Suppressor macrophage (primary cell): ENCODE measurements at regions not wholly inside any gene's neighbourhood (a gene's known extent, or its start where the extent isn't known, plus 50 kb on each side); places are given as distances from the start of the nearest gene placed in this dataset.
A peak's percentile ranks its signal among the peaks of the same experiment; 100 is the strongest.
"Not testable (repeated sequence)": the region's sequence is repeated elsewhere in the genome, so short reads cannot be mapped to it uniquely, and the experiment has no call there.

Experiments
- DNase-seq, 4 experiments: peaks; one replicate each; pipeline ENCODE4 v3.0.0-alpha.2; 2020 to 2022

DNA sequence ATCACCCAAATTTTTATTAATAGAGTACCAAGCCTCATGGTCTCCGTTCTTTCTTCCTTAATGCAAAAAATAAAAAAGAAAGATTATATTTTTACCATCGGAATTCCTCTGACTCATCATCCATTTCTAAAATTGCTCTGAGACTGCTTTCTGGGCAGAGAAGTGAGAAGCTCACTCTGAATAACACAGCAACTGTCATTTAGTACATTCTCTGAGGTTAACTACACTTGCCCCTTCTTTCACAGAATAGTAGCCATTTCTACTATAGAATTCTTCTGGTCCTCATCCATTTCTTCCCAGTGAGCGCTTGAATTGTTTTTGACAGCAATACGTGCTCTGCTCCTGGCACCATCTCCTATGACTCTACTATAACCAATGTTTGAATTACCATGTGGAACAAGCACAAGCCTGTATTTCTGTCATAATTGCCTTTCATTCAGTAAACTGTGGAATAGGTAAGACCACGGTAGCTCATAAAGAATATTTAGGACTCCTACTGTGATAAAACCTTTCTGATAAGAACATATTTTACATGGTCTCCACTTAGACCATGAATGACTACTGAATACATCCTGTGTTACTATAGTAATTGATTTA, 435.5 kb upstream of the NRSN1 start:
- DNase-seq, result no peak

DNA sequence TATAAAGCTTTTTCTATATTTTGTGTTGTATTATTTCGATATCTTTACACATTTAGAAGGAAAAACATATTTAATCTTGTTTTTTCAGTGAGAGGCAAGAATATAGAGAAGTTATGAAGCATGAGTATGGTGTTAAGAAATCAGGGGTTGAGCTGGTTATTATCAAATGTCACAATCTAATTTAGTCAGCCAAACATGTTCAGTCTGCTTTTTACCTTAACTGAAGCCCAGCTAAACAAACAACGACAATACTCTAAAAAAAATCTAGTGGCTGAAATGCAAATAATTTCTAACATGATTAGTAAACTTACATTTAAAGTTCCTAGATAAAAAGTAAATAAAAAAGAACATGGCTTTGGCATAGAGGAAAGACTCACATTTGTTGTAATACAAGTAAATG, 433.8 kb upstream of the NRSN1 start:
- DNase-seq, result no peak

DNA sequence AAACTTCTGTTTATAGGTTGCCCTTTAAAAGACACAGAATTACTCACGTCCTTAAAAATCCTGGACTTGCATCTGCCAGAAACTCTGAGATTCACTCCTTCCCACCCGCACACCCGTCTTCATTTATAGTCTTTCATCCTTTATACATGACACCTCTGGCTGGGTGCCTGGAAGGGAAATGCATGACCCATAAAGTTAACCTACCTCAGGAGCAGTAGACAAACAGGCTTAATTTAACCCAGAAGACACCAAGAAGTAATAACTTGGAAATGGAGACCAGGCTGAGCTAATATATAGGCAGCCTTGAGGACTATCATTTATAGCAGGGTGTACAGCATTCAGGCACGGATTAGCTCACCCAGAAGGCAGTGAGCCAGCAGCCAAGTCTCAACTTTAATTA, 429.0 kb upstream of the NRSN1 start:
- no peak for DNase-seq

DNA sequence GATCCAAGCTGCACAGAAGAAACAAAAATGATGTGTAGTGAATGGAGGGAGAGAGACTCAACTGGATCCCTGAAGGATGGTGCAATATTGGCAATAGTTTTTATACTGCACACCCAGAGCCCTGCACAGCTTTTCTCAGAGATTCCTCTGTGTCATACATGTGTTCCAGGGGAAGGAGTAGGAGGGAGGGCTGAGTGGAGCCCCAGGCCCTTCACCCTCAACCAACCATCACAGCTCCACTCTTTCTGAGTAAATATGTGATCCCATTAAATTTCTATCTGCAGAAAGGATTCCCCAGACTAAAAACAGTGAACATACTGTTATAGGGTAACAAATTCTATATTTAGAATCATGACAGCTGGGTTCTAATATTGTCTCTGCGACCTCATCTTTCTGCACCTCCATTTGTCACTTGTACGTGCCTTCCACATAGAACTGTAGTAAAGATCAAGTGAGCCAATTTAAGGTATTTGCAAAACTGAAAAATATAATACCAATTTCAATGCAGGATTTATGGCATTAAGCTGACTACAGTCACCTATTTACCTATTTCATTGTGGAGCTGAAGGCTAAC, 421.4 kb upstream of the NRSN1 start:
- DNase-seq, result no peak

DNA sequence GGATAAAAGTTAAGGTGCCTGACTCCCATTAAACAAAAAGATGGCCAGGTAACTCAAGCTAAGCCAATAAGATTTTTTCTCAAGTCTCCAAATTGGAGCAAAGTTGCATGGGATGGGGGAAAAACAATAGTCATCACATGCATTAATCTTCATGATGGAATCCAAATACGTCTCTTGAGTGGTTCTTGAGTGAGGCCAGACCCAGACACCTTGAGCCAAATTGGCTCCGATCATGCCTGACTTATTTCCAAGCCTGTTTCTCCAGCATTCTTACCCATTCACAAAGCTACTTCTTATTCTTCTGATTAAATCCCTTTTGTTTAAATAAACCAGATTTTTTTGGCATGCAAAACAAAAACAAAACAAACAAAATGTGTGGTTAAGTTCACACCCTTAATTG, 420.3 kb upstream of the NRSN1 start:
- no peak for DNase-seq

DNA sequence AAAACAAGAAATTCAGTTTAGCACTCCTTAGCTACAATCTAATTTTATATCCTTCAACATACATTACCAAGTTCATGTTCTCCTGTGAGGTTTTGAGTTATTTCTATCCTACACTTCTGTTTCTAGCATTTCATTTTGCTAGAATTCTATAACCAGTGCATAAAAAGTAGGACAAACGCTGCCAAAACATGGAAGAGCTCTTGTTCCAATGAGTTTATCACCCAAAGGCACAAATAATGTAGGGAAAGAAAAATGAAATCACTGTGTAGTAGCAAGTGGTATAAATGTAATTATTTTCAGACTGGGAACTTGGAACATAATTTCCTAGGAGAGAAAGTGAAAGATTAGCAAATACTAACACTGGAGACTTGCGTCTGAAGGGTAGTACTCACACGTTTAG, 413.3 kb upstream of the NRSN1 start:
- DNase-seq, result no peak

DNA sequence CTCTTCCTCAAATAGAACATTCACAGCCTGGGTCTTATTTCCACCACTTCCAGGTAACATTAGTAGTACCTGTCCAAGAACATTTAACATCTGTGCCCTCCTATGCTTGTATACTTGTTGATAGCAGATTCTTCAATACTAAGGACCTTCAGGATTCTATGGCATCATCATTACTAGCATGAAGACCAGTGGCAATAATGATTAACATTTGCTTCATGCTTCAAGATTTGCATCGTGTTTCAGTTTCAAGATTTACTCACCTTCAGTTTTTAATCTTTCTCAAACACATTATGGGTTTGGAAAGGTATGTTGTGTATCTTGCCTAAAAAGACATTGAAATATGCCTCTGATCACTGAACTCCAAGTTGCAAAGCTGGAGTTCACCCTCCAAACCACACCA, 412.8 kb upstream of the NRSN1 start:
- no peak for DNase-seq

DNA sequence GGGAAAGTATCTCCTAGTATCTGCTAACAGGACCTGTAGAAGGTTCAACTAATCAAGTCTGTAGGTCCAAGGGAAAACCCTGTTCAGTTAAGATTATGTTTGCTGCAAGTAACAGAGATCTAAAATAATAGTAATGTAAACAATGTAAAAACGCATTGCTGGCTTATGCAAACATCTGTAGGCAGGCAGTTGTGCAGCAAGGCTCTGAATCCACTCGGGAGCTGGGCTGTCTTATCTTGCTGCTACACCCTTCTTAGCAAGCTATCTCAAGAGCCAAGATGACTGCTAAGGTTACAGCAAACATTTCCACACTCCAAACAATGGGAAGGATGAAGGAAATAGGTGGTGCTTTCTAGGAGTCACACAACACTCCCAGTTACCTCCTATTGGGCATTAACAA, 397.3 kb upstream of the NRSN1 start:
- no peak for DNase-seq

DNA sequence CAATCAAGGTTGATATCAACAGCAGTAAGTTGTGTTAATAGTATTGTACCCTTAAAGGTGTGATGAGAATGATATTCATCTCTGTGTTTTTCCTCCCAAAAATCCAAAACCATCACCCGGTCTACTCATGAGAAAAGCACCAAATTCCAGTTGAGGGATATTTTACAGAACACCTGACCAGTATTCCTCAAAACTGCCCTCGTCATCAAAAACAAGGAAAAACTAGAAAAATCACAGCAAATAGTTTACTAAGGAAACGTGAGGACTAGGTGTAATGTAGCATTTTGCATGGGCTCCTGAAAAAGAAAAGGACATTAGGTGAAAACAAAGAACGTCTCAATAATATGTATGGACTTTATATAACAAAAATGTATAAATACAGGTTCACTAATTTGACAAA, 394.4 kb upstream of the NRSN1 start:
- no peak for DNase-seq

DNA sequence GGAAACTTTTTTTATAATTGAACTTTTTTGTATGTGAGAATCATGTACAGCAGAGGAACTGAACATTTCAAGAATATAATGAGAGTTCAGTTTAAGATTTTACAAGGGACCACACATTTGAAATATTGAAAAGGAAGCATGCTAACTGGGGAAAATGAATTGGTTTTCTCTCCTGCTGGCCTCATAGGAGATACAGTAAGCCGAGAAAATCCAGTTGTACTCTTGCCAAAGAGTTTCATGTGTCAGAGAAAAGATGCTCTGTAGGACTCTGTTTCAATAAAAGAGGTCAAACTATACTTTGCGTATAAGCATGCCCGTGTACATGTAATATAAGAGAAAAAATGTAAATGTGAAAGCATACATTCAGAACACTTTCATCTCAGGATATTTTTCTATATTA, 393.5 kb upstream of the NRSN1 start:
- no peak for DNase-seq

DNA sequence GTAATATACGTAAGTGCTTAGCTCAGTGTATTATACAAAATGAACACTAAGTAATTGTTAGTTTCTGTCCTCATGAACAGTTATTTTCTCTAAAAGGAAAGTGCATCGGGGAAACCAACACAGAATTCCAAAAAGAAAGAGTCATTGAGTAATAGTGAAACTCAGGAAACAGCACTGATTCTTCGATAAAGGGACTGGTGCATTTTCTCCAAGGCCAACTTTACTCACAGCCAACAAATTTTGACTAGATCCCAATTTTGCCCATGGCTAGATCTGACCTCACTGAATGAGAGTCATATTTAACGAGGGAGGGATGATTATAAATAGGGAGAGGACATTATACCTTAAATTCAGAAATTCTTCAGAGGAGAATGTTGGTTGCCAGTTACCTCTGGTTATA, 390.9 kb upstream of the NRSN1 start:
- DNase-seq, result no peak

DNA sequence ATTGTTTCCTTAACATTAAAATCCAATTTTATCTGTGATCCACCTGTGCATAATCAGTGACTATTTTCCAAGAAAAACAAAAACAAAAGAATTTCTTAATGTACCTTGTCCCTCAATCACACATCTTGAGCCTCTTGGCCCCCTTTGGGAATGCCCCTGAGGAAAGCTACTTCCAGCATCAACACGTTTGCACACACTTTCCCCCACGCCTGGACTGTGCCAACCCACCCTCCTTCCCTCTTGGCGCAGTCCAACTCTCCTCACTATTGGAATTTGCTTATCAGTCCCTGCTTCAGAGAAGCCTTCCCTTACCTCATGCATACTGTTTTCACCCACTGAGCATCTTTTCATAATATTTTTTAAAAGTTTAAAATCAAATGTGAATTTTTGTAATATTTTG, 389.4 kb upstream of the NRSN1 start:
- DNase-seq, result no peak

DNA sequence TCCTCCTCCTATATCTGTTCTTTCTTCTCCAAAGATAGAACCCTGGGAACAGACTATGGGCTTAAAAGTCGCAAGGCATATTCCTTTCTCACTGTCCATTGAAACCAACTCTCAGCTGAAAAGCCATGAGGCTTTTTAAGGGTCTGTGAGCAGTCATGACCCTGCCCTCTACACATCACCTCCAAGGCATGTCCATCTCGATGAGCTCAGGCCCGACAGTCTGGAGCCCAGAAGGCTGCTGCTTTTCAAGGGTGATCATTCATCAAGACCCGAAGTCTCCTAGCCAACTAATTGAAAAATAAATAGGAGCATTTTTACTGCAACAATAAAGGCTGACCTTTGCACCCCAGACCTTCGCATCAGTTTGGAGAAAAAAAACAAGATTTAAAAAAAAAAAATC, 378.8 kb upstream of the NRSN1 start:
- no peak for DNase-seq

DNA sequence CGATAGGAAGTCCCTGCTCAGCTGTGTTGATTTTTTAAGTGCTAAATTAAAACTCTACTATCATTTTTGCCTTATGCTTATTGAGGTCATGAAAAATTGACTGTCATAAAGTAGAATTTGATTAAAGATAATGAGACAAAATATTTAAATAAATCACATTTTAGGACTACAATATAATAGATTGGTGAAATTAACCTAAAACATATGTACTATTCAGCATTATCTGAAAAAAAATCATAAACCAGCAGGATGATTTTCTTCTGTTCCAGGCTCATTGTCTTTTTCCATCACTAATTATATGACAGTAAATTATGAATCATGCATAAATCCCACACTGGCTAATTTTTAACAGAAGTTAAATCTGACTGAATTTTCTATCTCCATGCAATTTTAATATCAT, 373.6 kb upstream of the NRSN1 start:
- DNase-seq, result no peak

DNA sequence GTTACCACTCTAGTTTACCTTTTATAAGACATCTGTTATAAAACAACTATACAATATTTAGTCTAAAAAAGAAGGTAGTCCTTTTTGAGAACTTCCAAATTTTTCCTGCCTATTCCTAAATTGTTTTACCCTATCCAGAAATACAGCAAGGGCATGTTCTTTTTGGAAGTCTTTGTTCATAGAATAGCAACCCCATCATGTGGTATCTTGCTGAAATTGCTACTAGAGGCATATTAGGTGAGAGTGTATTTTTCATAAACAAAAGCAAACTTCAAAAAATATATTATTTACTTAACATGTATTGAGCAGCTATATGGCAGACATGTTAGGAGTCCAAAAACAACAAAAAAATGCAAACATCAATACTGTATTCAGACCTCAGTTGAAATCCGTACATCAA, 371.8 kb upstream of the NRSN1 start:
- no peak for DNase-seq

DNA sequence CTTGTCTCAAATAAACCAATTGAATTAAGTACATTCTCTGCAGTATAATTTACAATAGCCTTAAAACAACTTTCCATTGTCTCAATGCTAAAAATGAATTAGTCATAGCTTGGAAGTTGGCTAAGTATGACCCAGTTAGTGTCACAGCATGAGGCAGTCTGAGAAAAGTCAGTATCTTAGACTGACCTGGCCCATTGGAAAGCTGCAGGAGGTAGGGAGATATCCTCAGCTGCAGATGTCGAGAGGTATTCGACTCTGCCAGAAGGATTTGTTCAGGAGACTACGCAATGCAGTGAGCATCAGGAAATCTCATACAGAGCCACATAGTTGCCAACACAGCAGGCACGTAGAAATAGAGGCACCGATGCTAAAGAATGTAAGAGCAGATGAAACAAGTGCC, 350.9 kb upstream of the NRSN1 start:
- DNase-seq, result no peak

DNA sequence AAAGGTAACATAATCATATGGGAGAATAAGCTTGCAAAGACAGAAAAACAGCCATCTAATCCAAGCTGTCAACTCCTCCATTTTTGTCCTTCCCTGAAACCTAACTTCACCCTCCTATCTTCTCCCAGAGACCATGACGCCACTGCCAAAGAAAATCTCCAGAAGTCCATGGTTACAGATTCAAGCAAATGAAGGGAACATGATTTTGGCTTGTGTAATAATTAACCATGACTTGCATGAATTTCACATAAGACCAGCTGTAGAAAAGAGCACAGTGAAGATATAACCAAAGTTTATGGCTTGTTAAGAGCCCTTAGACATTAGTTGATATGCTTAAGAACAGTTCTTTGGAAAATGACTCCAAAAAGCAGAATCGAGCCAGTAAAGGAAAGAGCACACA, 342.1 kb upstream of the NRSN1 start:
- no peak for DNase-seq

DNA sequence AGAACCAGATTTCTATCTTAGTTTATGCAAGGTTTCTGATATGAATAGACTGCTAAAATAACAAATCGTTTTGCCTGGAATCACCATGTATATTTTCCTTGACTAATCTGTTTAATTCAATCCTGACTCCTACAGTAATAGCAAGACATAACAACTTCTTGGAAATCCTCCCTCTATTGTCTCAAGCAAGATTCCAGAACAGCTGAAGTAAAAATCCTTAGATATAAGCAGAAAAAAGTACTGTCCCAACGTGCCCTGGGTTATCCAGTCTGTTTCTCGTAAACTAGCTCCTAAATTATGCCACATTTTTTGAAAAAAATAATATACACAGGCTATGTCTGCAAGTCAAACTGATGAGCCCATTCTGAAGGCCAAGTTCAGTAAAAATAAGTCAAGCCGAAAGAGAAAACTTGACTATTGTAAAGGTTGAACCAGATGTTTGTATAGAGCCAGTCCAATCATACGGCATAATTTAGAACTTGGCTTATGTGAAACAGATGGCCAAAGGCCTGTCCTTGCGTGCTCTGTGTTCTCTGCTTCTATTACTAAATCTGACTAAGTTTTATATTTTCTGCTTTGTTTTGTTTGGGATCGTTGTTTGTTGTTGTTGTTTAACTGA, 341.6 kb upstream of the NRSN1 start:
- no peak for DNase-seq

DNA sequence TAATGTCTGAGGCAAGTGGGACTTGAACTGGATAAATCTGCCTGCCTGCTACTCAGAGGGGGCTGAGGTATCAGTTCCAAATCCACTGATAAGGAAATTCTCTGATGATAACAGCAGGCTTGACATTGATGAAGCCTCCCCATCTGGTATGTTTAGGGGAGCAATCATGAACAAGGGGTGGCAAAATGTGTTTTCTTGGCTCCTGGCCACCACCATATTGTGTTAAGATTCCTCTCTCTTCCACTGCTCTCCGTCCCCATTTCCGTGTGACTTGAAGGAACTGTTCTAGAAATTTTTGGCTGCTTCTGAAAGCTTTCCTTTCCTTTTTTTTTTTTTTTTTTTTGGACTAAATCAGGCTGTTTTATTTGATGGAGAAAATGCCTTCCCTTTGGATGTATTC, 335.3 kb upstream of the NRSN1 start:
- no peak for DNase-seq

DNA sequence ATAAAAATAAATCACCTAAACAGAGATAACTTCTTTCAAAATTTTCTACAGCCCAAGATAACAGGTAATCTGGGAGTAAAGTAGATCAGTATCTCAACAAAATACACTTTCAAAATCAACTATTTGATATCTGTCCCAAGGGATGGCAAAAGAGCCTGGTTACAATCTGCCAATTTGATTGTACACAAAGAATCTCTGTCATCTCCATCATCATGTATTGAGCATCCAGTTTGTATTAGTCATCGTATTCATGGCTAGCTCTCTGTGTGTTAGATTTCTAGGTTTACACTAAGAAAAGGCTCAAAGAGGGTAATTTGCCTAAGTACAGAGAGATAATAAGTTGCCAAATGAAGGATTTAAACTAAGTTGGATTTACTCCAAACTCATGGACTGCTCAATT, 329.0 kb upstream of the NRSN1 start:
- no peak for DNase-seq

DNA sequence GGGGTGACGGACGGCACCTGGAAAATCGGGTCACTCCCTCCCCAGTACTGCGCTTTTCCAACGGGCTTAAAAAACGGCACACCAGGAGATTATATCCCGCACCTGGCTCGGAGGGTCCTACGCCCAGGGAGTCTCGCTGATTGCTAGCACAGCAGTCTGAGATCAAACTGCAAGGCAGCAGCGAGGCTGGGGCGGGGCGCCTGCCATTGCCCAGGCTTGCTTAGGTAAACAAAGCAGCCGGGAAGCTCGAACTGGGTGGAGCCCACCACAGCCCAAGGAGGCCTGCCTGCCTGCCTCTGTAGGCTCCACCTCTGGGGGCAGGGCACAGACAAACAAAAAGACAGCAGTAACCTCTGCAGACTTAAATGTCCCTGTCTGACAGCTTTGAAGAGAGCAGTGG, 321.7 kb upstream of the NRSN1 start:
- not testable (repeated sequence) for DNase-seq

DNA sequence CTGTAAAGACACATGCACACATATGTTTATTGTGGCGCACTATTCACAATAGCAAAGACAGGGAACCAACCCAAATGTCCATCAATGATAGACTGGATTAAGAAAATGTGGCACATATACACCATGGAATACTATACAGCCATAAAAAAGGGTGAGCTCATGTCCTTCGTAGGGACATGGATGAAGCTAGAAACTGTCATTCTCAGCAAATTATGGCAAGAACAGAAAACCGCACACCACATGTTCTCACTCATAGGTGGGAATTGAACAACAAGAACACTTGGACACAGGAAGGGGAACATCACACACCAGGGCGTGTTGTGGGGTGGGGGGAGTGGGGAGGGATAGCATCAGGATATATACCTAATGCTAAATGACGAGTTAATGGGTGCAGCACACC, 304.9 kb upstream of the NRSN1 start:
- DNase-seq, result not testable (repeated sequence)

DNA sequence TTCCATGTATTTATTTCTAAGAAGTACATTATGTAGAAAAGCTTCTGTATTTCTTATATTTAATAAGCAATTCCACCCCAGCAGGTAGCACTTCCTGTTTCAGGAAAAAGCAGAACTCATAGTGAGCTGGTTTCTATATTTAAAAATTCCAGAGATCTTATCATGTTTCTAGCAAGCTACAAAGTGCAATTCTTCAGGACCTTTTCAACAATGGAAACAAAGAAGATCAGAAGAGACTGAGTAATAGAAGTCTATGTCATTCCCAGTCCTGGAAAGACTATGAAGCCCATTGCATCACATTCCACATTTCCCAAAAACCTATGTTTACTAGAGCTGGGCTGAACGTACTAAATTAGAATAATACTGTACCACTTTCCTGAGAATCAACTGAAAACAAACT, 302.6 kb upstream of the NRSN1 start:
- peak in 1 of 4 experiments; percentile 0 for DNase-seq

DNA sequence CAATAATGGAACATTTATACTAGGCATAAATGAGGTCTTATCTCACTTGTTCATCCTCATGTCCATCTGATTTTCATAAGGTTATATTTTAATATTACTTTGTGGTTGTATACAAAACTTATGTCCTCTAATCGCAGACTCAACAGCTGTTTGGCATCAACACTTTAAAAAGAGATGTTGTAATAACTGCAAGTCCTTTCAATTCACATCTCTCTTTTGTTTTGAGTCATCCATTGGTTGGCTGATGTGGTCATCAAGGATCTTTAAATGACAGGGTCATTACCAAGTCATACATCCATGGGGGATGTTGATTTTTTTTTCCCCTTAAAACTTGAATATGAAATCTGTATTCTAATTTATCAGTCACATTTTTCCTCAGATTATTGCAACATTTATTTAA, 299.4 kb upstream of the NRSN1 start:
- no peak for DNase-seq

DNA sequence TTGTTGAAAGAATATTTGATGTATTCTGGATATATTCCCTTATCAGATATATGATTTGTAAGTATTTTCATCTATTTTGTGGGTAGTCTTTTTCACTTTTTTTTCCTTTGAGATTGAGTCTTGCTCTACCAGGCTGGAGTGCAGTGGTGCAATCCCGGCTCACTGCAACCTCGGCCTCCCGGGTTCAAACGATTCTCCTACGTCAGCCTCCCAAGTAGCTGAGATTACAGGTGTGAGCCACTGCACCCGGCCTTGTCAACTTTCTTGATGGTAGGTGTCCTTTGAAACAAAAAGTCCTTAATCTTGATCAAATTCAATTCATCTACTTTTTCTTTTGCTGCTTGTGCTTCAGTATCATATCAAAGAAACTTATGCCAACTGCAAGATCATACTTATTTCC, 297.2 kb upstream of the NRSN1 start:
- DNase-seq, result no peak
